H1 (cell line): ENCODE measurements at regions not wholly inside any gene's neighbourhood (a gene's known extent, or its start where the extent isn't known, plus 50 kb on each side); places are given as distances from the start of the nearest gene placed in this dataset.

Experiments used
- CHD2 ChIP-seq: IDR thresholded peaks from 2 replicates; pipeline ENCODE4 v1.6.1; 2012; ENCODE audit warnings: low read length, improper control_type of control experiment
- CTCF ChIP-seq, 3 experiments: IDR thresholded peaks; 1 replicate in 2 of 3; 2 replicates in 1 of 3; pipeline versions ENCODE4 v1.5.1 to v1.6.1; 2011; ENCODE audit warnings: low read length in 3 of 3, mild to moderate bottlenecking in 3 of 3, inconsistent platforms in 2 of 3, low read depth in 1 of 3, moderate library complexity in 1 of 3; ENCODE audit not compliant: insufficient read depth in 1 of 3; ENCODE audit errors: control extremely low read depth in 1 of 3
- POLR2A ChIP-seq, 2 experiments: IDR thresholded peaks; 1 replicate in 1 of 2; 2 replicates in 1 of 2; pipeline ENCODE4 v1.6.1; 2011; ENCODE audit warnings: low read depth in 2 of 2, low read length in 2 of 2, mild to moderate bottlenecking in 2 of 2; ENCODE audit errors: control extremely low read depth in 1 of 2
- RFX5 ChIP-seq: IDR thresholded peaks from 2 replicates; pipeline ENCODE4 v1.6.1; 2011; ENCODE audit warnings: low read depth, low read length, improper control_type of control experiment, borderline replicate concordance
- SIRT6 ChIP-seq: IDR thresholded peaks from one replicate; pipeline ENCODE4 v1.7.1; 2012; ENCODE audit warnings: low read length, inconsistent platforms
- TAF1 ChIP-seq: IDR thresholded peaks from 2 replicates; pipeline ENCODE4 v1.6.1; 2011; ENCODE audit warnings: mild to moderate bottlenecking, low read depth, low read length
- TCF12 ChIP-seq: IDR thresholded peaks from 2 replicates; pipeline ENCODE4 v1.6.1; 2011; ENCODE audit warnings: low read depth, mild to moderate bottlenecking, low read length
- TEAD4 ChIP-seq: IDR thresholded peaks from 2 replicates; pipeline ENCODE4 v1.6.1; 2012; ENCODE audit warnings: low read depth, low read length, inconsistent platforms, mixed read lengths
- TF ChIP-seq, protein P1 (sequence below): IDR thresholded peaks from 2 replicates; pipeline ENCODE4 v1.6.1; 2012; ENCODE audit warnings: low read length, inconsistent platforms

DNA sequence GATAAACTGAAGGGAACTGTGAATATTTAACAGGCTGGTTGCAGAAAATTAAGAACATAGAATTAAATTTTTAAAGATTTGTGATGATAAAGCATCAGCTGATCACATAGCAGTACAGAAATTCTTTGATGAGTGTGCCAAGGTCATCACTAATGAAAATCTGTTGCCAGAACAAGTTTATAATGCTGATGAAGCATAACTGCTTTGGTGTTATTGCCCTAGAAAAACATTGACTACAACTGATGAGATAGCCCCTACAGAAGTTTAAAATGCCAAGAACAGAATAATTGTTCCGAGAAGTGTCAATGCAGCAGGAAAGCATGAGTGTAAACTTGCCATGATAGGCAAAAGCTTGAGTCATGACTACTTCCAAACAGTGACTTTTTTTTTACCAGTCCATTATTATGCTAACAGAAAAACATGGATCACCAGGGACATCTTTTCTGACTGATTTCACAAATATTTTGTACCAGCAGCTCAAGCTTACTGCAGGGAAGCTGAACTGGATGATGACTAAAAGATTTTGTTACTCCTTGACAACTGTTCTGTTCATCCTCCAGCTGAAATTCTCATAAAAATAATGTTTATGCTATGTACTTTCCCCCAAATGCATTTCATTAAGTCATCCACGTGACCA, 1136.6 kb downstream of the FAT4 start:
- TF ChIP-seq CTCF (IDR thresholded peaks at IDR 0.05; ENCODE audit: control extremely low read depth in 1 of 3, insufficient read depth in 1 of 3, low read depth in 1 of 3, low read length in 3 of 3) = no peak
- TF ChIP-seq TAF1 = no peak
- no peak for TF ChIP-seq POLR2A (IDR thresholded peaks at IDR 0.05; ENCODE audit: control extremely low read depth in 1 of 2, low read depth in 2 of 2, low read length in 2 of 2)
- TF ChIP-seq, protein P1, sequence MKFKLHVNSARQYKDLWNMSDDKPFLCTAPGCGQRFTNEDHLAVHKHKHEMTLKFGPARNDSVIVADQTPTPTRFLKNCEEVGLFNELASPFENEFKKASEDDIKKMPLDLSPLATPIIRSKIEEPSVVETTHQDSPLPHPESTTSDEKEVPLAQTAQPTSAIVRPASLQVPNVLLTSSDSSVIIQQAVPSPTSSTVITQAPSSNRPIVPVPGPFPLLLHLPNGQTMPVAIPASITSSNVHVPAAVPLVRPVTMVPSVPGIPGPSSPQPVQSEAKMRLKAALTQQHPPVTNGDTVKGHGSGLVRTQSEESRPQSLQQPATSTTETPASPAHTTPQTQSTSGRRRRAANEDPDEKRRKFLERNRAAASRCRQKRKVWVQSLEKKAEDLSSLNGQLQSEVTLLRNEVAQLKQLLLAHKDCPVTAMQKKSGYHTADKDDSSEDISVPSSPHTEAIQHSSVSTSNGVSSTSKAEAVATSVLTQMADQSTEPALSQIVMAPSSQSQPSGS = no peak
- TF ChIP-seq TCF12 = no peak
- TF ChIP-seq TEAD4 = no peak
- no peak for TF ChIP-seq CHD2
- TF ChIP-seq RFX5 = no peak
- no peak for TF ChIP-seq SIRT6
